H9 (cell line): ENCODE measurements at regions not wholly inside any gene's neighbourhood (a gene's known extent, or its start where the extent isn't known, plus 50 kb on each side); places are given as distances from the start of the nearest gene placed in this dataset.
"Not testable (repeated sequence)": the region's sequence is repeated elsewhere in the genome, so short reads cannot be mapped to it uniquely, and the experiment has no call there.

Experiments
- DNase-seq: peaks from one replicate; pipeline ENCODE4 v3.0.0-alpha.2; 2017
- H2AFZ ChIP-seq: one replicate; pipeline ENCODE4 v1.6.1; 2013; ENCODE audit warnings: mild to moderate bottlenecking, low read length, control low read depth, moderate library complexity
- H2AK5ac ChIP-seq: 2 replicates; pipeline ENCODE4 v1.6.1; 2013; ENCODE audit warnings: low read length, control low read depth, mixed read lengths; ENCODE audit not compliant: insufficient read length
- H2BK120ac ChIP-seq: one replicate; pipeline ENCODE4 v1.6.1; 2013; ENCODE audit warnings: low read depth, mild to moderate bottlenecking, low read length, control low read depth, inconsistent platforms; ENCODE audit not compliant: poor library complexity, severe bottlenecking
- H2BK12ac ChIP-seq: 2 replicates; pipeline ENCODE4 v1.6.1; 2013; ENCODE audit warnings: low read length, control low read depth, mixed read lengths, low read depth; ENCODE audit not compliant: insufficient read length
- H2BK15ac ChIP-seq: 2 replicates; pipeline ENCODE4 v1.6.1; 2013; ENCODE audit warnings: low read depth, low read length, control low read depth
- H2BK20ac ChIP-seq: one replicate; pipeline ENCODE4 v1.6.1; 2013; ENCODE audit warnings: low read depth, mild to moderate bottlenecking, low read length, control low read depth, inconsistent platforms; ENCODE audit not compliant: poor library complexity, severe bottlenecking
- H2BK5ac ChIP-seq: 2 replicates; pipeline ENCODE4 v1.6.1; 2013; ENCODE audit warnings: low read length, control low read depth, mixed read lengths; ENCODE audit not compliant: insufficient read length
- H3K14ac ChIP-seq: 2 replicates; pipeline ENCODE4 v1.6.1; 2013; ENCODE audit warnings: low read length, control low read depth; ENCODE audit not compliant: insufficient read depth
- H3K18ac ChIP-seq: 2 replicates; pipeline ENCODE4 v1.6.1; 2013; ENCODE audit warnings: low read depth, mild to moderate bottlenecking, mixed read lengths, low read length, control low read depth; ENCODE audit not compliant: insufficient read length
- H3K23ac ChIP-seq: 2 replicates; pipeline ENCODE4 v1.6.1; 2013; ENCODE audit warnings: low read length, control low read depth, mixed read lengths, low read depth; ENCODE audit not compliant: insufficient read length
- H3K23me2 ChIP-seq: 2 replicates; pipeline ENCODE4 v1.6.1; 2013; ENCODE audit warnings: low read depth, mild to moderate bottlenecking, mixed read lengths, low read length, control low read depth; ENCODE audit not compliant: insufficient read length, poor library complexity, severe bottlenecking
- H3K27ac ChIP-seq: 2 replicates; pipeline ENCODE4 v1.5.1; 2013; ENCODE audit warnings: low read length, control low read depth, mixed read lengths, low read depth; ENCODE audit not compliant: insufficient read length
- H3K27me3 ChIP-seq: 2 replicates; pipeline ENCODE4 v1.6.1; 2013; ENCODE audit warnings: low read length, control low read depth, inconsistent platforms; ENCODE audit not compliant: insufficient read depth
- H3K4ac ChIP-seq: 2 replicates; pipeline ENCODE4 v1.6.1; 2013; ENCODE audit warnings: low read depth, mild to moderate bottlenecking, control low read depth, inconsistent platforms, low read length, moderate library complexity
- H3K4me1 ChIP-seq: 2 replicates; pipeline ENCODE4 v1.6.1; 2013; ENCODE audit warnings: low read length, control low read depth, inconsistent platforms; ENCODE audit not compliant: insufficient read depth
- H3K4me2 ChIP-seq: 2 replicates; pipeline ENCODE4 v1.6.1; 2013; ENCODE audit warnings: low read length, control low read depth, mixed read lengths; ENCODE audit not compliant: insufficient read length, insufficient read depth
- H3K56ac ChIP-seq: 2 replicates; pipeline ENCODE4 v1.6.1; 2013; ENCODE audit warnings: low read depth, mild to moderate bottlenecking, mixed read lengths, low read length, control low read depth; ENCODE audit not compliant: insufficient read length
- H3K79me1 ChIP-seq: 2 replicates; pipeline ENCODE4 v1.6.1; 2013; ENCODE audit warnings: low read depth, mild to moderate bottlenecking, moderate library complexity, low read length, control low read depth, inconsistent platforms; ENCODE audit not compliant: insufficient read depth, poor library complexity, severe bottlenecking
- H3K79me2 ChIP-seq: 2 replicates; pipeline ENCODE4 v1.6.1; 2013; ENCODE audit warnings: low read length, control low read depth, inconsistent platforms; ENCODE audit not compliant: insufficient read depth
- H3K9ac ChIP-seq: 2 replicates; pipeline ENCODE4 v1.6.1; 2013; ENCODE audit warnings: low read length, control low read depth, mixed read lengths; ENCODE audit not compliant: insufficient read length; ENCODE audit errors: extremely low read depth
- H3K9me3 ChIP-seq: one replicate; pipeline ENCODE4 v1.6.1; 2013; ENCODE audit warnings: low read depth, low read length, inconsistent platforms; ENCODE audit not compliant: control insufficient read depth
- H3T11ph ChIP-seq: one replicate; pipeline ENCODE4 v1.6.1; 2013; ENCODE audit warnings: mild to moderate bottlenecking, low read length, control low read depth, inconsistent platforms
- H4K20me1 ChIP-seq: one replicate; pipeline ENCODE4 v1.6.1; 2013; ENCODE audit not compliant: control insufficient read depth, insufficient read length, insufficient read depth
- H4K5ac ChIP-seq: 2 replicates; pipeline ENCODE4 v1.6.1; 2013; ENCODE audit warnings: low read depth, mild to moderate bottlenecking, mixed read lengths, low read length, control low read depth; ENCODE audit not compliant: insufficient read length
- H4K8ac ChIP-seq: replicated peaks from 2 replicates; pipeline ENCODE4 v1.6.1; 2013; ENCODE audit warnings: low read length, control low read depth, mixed read lengths, low read depth; ENCODE audit not compliant: insufficient read length
- H4K91ac ChIP-seq: 2 replicates; pipeline ENCODE4 v1.6.1; 2013; ENCODE audit warnings: low read depth, mild to moderate bottlenecking, moderate library complexity, mixed read lengths, low read length, control low read depth; ENCODE audit not compliant: insufficient read length
- H3K27ac Mint-ChIP-seq, 3 experiments: 2 replicates in 2 of 3; 3 replicates in 1 of 3; pipeline ENCODE4 v1.8.0; 2020 to 2021; ENCODE audit warnings: mixed read lengths in 3 of 3, mild to moderate bottlenecking in 1 of 3, moderate library complexity in 1 of 3
- H3K27me3 Mint-ChIP-seq: 2 replicates; pipeline ENCODE4 v1.8.0; 2021; ENCODE audit warnings: low read depth, mild to moderate bottlenecking, moderate library complexity, mixed read lengths
- H3K36me3 Mint-ChIP-seq, 3 experiments: 2 replicates in 2 of 3; 3 replicates in 1 of 3; pipeline ENCODE4 v1.8.0; 2020 to 2021; ENCODE audit warnings: low read depth in 3 of 3, mixed read lengths in 3 of 3; ENCODE audit not compliant: insufficient read depth in 1 of 3
- H3K4me1 Mint-ChIP-seq, 2 experiments: 2 replicates each; pipeline ENCODE4 v1.8.0; 2020; ENCODE audit warnings: mixed read lengths in 2 of 2
- H3K4me3 Mint-ChIP-seq, 2 experiments: 2 replicates in 1 of 2; 3 replicates in 1 of 2; pipeline ENCODE4 v1.8.0; 2020 to 2021; ENCODE audit warnings: mild to moderate bottlenecking in 2 of 2, mixed read lengths in 2 of 2, moderate library complexity in 1 of 2
- H3K9me3 Mint-ChIP-seq, 2 experiments: 2 replicates in 1 of 2; 3 replicates in 1 of 2; pipeline ENCODE4 v1.8.0; 2020; ENCODE audit warnings: mild to moderate bottlenecking in 2 of 2, mixed read lengths in 2 of 2, moderate library complexity in 1 of 2
- WGBS: extraction: QIAGEN DNeasy Blood & Tissue Kit; methylation state at CpG from one replicate; pipeline ENCODE4 v1.1.7; 2013; ENCODE audit warnings: missing lambda C conversion rate, low lambda C conversion rate, mixed read lengths; ENCODE audit not compliant: insufficient read length; ENCODE audit errors: extremely low coverage; 5-methylcytosine and 5-hydroxymethylcytosine counted together
- TF ChIP-seq, protein P1 (sequence below): fragments of 200-600 bp; sonication (generic); conservative IDR thresholded peaks from 3 replicates; pipeline ENCODE4 v1.8.0; 2021; ENCODE audit warnings: antibody characterized with exemption, mild to moderate bottlenecking

DNA sequence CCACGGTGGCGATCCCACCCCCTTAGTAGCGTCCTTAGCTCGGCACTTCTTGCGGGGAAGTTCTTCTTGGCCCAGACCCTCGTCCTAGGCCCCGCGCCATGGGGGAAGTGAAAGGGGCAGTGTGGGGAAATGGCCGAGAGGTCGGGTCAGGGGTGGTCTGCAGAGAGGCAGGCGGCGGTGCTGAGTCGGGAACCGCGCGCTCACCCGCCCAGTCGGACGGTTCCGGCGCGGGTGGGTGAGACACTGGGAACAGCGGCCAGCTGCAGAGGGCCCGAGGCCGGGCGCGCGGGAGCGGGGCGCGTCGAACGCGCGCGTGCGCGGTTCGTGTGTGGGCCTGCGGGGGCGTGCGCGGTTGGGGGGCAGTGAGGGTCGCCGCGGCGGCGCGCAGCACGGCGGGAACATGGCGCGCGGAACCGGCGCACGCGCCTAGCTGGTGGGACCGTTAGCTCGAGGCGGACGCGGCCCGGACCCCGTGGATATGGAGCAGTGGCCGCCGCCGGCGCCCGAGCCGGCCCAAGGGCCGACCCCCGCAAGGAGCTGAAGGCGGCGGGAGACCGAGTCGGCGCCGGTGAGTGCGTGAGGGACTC is 246.9 kb downstream of the GOLGA6L6 start:
- H3K27me3 ChIP-seq: no peaks in the 10 kb centered on the region
- no peak overlapping the region for H4K91ac ChIP-seq
- no peak overlapping the region for H3K23ac ChIP-seq
- Mint-ChIP-seq H3K36me3 (peaks cover 19 to 30% (median 22%) of the 10 kb centered on the region in 3 experiments), H3K4me1 (no peaks in the 10 kb centered on the region), H3K4me3 (no peak overlapping the region), H3K27ac (no peak overlapping the region), H3K9me3 (peaks cover 44 to 46% of the 10 kb centered on the region in 2 experiments), H3K27me3 (peaks cover 1% of the 10 kb centered on the region; the same call in 1 of the 2 replicates)
- H2BK120ac ChIP-seq: no peak overlapping the region
- no peak overlapping the region for H2AK5ac ChIP-seq
- no peak overlapping the region for H3K27ac ChIP-seq
- no peak overlapping the region for H2BK12ac ChIP-seq
- no peak overlapping the region for H2BK15ac ChIP-seq
- no peak overlapping the region for H2AFZ ChIP-seq
- no peak overlapping the region for H3K18ac ChIP-seq
- peak; percentile 31 for DNase-seq
- H3K4me2 ChIP-seq: no peak overlapping the region
- no peak overlapping the region for H2BK5ac ChIP-seq
- H3K79me2 ChIP-seq: no peaks in the 10 kb centered on the region
- H3T11ph ChIP-seq: no peak overlapping the region
- no peaks in the 10 kb centered on the region for H3K79me1 ChIP-seq
- H3K4me1 ChIP-seq: no peaks in the 10 kb centered on the region
- 100% methylated on average over 7 of the region's 80 CpGs for WGBS
- no peak overlapping the region for H4K8ac ChIP-seq
- H3K9ac ChIP-seq: no peak overlapping the region
- no peak overlapping the region for H4K5ac ChIP-seq
- H3K4ac ChIP-seq: no peak overlapping the region
- peaks cover 88% of the 10 kb centered on the region for H3K9me3 ChIP-seq
- no peaks in the 10 kb centered on the region for H4K20me1 ChIP-seq
- H3K23me2 ChIP-seq: no peaks in the 10 kb centered on the region
- TF ChIP-seq, protein P1, sequence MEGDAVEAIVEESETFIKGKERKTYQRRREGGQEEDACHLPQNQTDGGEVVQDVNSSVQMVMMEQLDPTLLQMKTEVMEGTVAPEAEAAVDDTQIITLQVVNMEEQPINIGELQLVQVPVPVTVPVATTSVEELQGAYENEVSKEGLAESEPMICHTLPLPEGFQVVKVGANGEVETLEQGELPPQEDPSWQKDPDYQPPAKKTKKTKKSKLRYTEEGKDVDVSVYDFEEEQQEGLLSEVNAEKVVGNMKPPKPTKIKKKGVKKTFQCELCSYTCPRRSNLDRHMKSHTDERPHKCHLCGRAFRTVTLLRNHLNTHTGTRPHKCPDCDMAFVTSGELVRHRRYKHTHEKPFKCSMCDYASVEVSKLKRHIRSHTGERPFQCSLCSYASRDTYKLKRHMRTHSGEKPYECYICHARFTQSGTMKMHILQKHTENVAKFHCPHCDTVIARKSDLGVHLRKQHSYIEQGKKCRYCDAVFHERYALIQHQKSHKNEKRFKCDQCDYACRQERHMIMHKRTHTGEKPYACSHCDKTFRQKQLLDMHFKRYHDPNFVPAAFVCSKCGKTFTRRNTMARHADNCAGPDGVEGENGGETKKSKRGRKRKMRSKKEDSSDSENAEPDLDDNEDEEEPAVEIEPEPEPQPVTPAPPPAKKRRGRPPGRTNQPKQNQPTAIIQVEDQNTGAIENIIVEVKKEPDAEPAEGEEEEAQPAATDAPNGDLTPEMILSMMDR: no peak
- H3K56ac ChIP-seq: no peak overlapping the region
- no peak overlapping the region for H2BK20ac ChIP-seq
- no peak overlapping the region for H3K14ac ChIP-seq

DNA sequence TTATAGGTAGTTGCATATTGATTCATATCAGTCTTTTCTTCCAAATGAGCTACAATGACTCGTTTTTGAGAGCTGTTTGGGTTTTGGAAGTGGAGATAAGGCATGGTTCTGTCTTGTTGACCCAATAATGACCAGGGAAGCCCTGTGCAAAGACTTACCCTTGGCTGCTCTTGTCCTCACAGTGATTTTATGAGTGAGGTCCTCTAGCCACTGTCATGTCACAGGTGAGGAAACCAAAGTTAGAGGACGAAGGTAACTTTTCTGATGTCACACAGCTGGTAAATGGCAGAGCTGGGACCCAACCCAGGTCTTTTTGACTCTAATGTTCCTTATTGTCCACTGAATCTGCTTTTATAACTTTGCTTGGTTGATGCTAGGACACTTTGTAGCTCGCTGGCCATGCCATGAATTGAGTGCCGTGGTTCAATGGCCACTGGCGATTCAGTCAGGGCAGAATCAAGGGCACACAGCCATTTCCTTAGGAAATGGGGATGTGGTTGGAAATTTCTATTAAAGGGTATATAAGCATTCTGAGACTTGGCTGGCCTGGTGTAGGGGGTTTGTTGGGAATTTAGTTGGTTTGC is 249.1 kb downstream of the GOLGA6L6 start:
- H2BK12ac ChIP-seq, H4K20me1 ChIP-seq, H3K18ac ChIP-seq, H2BK15ac ChIP-seq, H3K27me3 ChIP-seq, H2AK5ac ChIP-seq, H3K56ac ChIP-seq, H3K27ac ChIP-seq, H3K4me1 ChIP-seq, H3K27ac Mint-ChIP-seq, H3K79me1 ChIP-seq, H3T11ph ChIP-seq, H2BK20ac ChIP-seq, H3K4me3 Mint-ChIP-seq, H3K79me2 ChIP-seq, H3K4me1 Mint-ChIP-seq, H3K27me3 Mint-ChIP-seq, H2BK120ac ChIP-seq, H3K23ac ChIP-seq, H3K4ac ChIP-seq, H4K5ac ChIP-seq, H4K8ac ChIP-seq, H3K14ac ChIP-seq, H3K9ac ChIP-seq, H3K4me2 ChIP-seq, H2AFZ ChIP-seq, H3K23me2 ChIP-seq, H2BK5ac ChIP-seq, H4K91ac ChIP-seq: not testable (repeated sequence)
- peaks cover 91% of the 10 kb centered on the region for H3K9me3 ChIP-seq
- peak; percentile 20 for DNase-seq
- no CpG with 5 or more reads among the region's 5 CpGs for WGBS
- Mint-ChIP-seq H3K36me3 (peaks cover 13 to 16% (median 15%) of the 10 kb centered on the region in 3 experiments), H3K9me3 (peaks cover 22 to 24% of the 10 kb centered on the region in 2 experiments)
